Endothelial cell of umbilical vein (primary cell): ENCODE measurements at regions not wholly inside any gene's neighbourhood (a gene's known extent, or its start where the extent isn't known, plus 50 kb on each side); places are given as distances from the start of the nearest gene placed in this dataset.

Experiments
- BruUV-seq: library from RNA; stranded (reverse); fragments of 400-500 nt; replicated peaks from 2 replicates; lab custom pipeline; 2021; lab: Mats Ljungman, UMichigan
- CTCF ChIA-PET: fragments of 300-600, 350-600 bp; sonication (Branson Sonifier 250); formaldehyde crosslinking; loops from one replicate; lab custom pipeline; 2021; ENCODE audit warnings: antibody characterized with exemption, inconsistent platforms; lab: Charles Lee
- POLR2A ChIA-PET: fragments of 300-600, 350-600 bp; sonication (Branson Sonifier 250); formaldehyde crosslinking; loops from one replicate; lab custom pipeline; 2021; ENCODE audit warnings: antibody characterized with exemption, inconsistent platforms; lab: Charles Lee
- DNase-seq: peaks from one replicate; pipeline ENCODE4 v3.0.0-alpha.2; 2011; ENCODE audit warnings: low read depth, low spot score
- FAIRE-seq: peaks from 2 replicates; lab custom pipeline; 2011; peaks lifted over from hg19 to GRCh38; lab: Jason Lieb, UNC
- H2AFZ ChIP-seq: 2 replicates; pipeline ENCODE4 v1.6.0; 2012; ENCODE audit warnings: low read depth, low read length, control low read depth, inconsistent platforms
- H3K27ac ChIP-seq: 2 replicates; pipeline ENCODE4 v1.5.1; 2011; ENCODE audit warnings: low read depth, mild to moderate bottlenecking, control low read depth, low read length, moderate library complexity; ENCODE audit not compliant: insufficient read depth
- H3K27me3 ChIP-seq, 2 experiments: 2 replicates each; pipeline versions ENCODE4 v1.6.0 to v1.6.1; 2011; ENCODE audit warnings: low read length in 2 of 2, mixed read lengths in 1 of 2; ENCODE audit not compliant: control insufficient read depth in 2 of 2, insufficient read depth in 2 of 2
- H3K36me3 ChIP-seq, 2 experiments: 2 replicates in 1 of 2; 3 replicates in 1 of 2; pipeline ENCODE4 v1.5.1; 2011; ENCODE audit warnings: low read length in 2 of 2, mild to moderate bottlenecking in 1 of 2, moderate library complexity in 1 of 2; ENCODE audit not compliant: control insufficient read depth in 2 of 2, insufficient read depth in 2 of 2; ENCODE audit errors: extremely low read depth in 1 of 2
- H3K4me1 ChIP-seq: 3 replicates; pipeline ENCODE4 v1.5.1; 2011; ENCODE audit warnings: mild to moderate bottlenecking, low read length; ENCODE audit not compliant: control insufficient read depth, insufficient read depth; ENCODE audit errors: extremely low read depth
- H3K4me2 ChIP-seq: 2 replicates; pipeline ENCODE4 v1.6.1; 2011; ENCODE audit warnings: low read length, control low read depth, mixed read lengths; ENCODE audit not compliant: insufficient read depth
- H3K4me3 ChIP-seq, 3 experiments: fragments of 200-600 bp in 1 of 3; sonication (generic), shearing (Covaris generic) in 1 of 3; replicated peaks in 1 of 3; 2 replicates each; pipeline ENCODE4 v1.5.1; 2011 to 2016; ENCODE audit warnings: control low read depth in 3 of 3, low read length in 3 of 3, mild to moderate bottlenecking in 2 of 3, inconsistent platforms in 1 of 3, low read depth in 1 of 3, moderate library complexity in 1 of 3; ENCODE audit not compliant: insufficient read depth in 1 of 3
- H3K79me2 ChIP-seq: 2 replicates; pipeline ENCODE4 v1.6.0; 2012; ENCODE audit warnings: low read length, inconsistent platforms; ENCODE audit not compliant: control insufficient read depth, insufficient read depth
- H3K9ac ChIP-seq: replicated peaks from 2 replicates; pipeline ENCODE3; 2011; ENCODE audit warnings: low read length, control low read depth; ENCODE audit not compliant: insufficient read depth; ENCODE audit errors: extremely low read depth
- H3K9me1 ChIP-seq: replicated peaks from 3 replicates; pipeline ENCODE4 v1.6.0; 2011; ENCODE audit warnings: mild to moderate bottlenecking, low read length; ENCODE audit not compliant: control insufficient read depth, insufficient read depth; ENCODE audit errors: extremely low read depth
- H3K9me3 ChIP-seq: replicated peaks from 2 replicates; pipeline ENCODE4 v1.5.1; 2012; ENCODE audit warnings: low read length, inconsistent platforms; ENCODE audit not compliant: control insufficient read depth, insufficient read depth
- H4K20me1 ChIP-seq: replicated peaks from 2 replicates; pipeline ENCODE3; 2011; ENCODE audit warnings: mild to moderate bottlenecking, low read length; ENCODE audit not compliant: control insufficient read depth, insufficient read depth; ENCODE audit errors: extremely low read depth
- EZH2 ChIP-seq: IDR thresholded peaks from 2 replicates; pipeline ENCODE4 v1.6.1; 2012; ENCODE audit warnings: borderline replicate concordance, low read depth, mild to moderate bottlenecking, moderate library complexity, low read length, inconsistent platforms; ENCODE audit not compliant: severe bottlenecking
- FOS ChIP-seq: IDR thresholded peaks from 2 replicates; pipeline ENCODE4 v1.6.1; 2011; ENCODE audit warnings: mild to moderate bottlenecking, low read length, moderate library complexity, borderline replicate concordance; ENCODE audit not compliant: insufficient read depth
- GATA2 ChIP-seq: IDR thresholded peaks from 2 replicates; pipeline ENCODE4 v1.7.0; 2011; ENCODE audit warnings: low read depth, mild to moderate bottlenecking, moderate library complexity, mixed read lengths, low read length; ENCODE audit not compliant: insufficient read length, insufficient read depth
- JUN ChIP-seq: IDR thresholded peaks from 2 replicates; pipeline ENCODE4 v1.6.1; 2011; ENCODE audit warnings: borderline replicate concordance, low read depth; ENCODE audit not compliant: insufficient read length, insufficient read depth
- MYC ChIP-seq: IDR thresholded peaks from one replicate; pipeline ENCODE4 v1.6.1; 2011; ENCODE audit warnings: mild to moderate bottlenecking, low read depth, low read length
- POLR2A ChIP-seq: IDR thresholded peaks from 2 replicates; pipeline ENCODE4 v1.6.1; 2012; ENCODE audit warnings: low read depth, mild to moderate bottlenecking, control low read depth, low read length
- POLR2AphosphoS5 ChIP-seq: IDR thresholded peaks from 2 replicates; pipeline ENCODE4 v1.6.1; 2012; ENCODE audit warnings: low read depth, mild to moderate bottlenecking, control low read depth, low read length, moderate library complexity; ENCODE audit not compliant: insufficient read depth
- dilution Hi-C: fragments of 300-500 bp; cut with MboI; formaldehyde crosslinking; loops from one replicate; pipeline ENCODE4 v1.15.0; 2019; ENCODE audit warnings: low sequenced_read_pairs; ENCODE audit not compliant: extremely low pct_ligation_motif_present
- intact Hi-C: fragments of 100-400 bp; cut with micrococcal nuclease; formaldehyde crosslinking; loops from one replicate; pipeline ENCODE4 v1.10.0; 2022
- TF ChIP-seq, protein P1 (sequence below), 2 donors: IDR thresholded peaks; 1 replicate in 1 of 2; 2 replicates in 1 of 2; pipeline ENCODE4 v1.5.1; 2011; ENCODE audit warnings: low read length in 2 of 2, mild to moderate bottlenecking in 2 of 2, moderate library complexity in 2 of 2, control low read depth in 1 of 2, inconsistent platforms in 1 of 2, low read depth in 1 of 2; ENCODE audit not compliant: insufficient read depth in 1 of 2; ENCODE audit errors: extremely low read depth in 1 of 2
- TF ChIP-seq, protein P2 (sequence below): IDR thresholded peaks from 2 replicates; pipeline ENCODE4 v1.6.1; 2011; ENCODE audit not compliant: insufficient read depth, insufficient read length

DNA sequence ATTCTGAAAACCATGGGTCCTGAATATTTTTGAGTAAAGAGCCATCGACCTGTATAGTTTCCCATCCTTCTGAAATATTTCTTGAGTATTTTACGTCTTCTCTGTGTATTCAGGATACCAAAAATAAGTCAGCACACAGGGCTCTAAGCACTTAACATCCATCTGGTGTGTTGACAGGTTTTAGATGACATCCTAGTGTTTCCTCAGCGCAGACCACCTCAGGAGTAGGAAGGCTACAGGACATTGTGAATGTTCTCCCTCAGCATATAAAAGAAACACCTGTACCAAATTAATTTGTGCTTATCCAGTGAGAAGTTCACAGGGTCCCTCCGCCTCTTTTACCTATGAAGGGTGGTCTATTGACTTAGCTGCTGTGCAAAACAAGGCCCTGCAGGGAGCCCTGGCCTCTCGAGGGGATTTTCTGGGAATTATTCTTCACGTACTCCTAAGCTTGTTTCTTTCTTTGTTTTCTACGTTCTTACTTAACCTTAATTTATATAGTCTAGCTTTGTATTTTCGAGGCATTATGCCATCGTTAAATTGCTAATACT lies 241.8 kb downstream of the FBXO8 start:
- CTCF ChIA-PET: no interaction called here
- no peaks in the 10 kb centered on the region for H3K79me2 ChIP-seq

DNA sequence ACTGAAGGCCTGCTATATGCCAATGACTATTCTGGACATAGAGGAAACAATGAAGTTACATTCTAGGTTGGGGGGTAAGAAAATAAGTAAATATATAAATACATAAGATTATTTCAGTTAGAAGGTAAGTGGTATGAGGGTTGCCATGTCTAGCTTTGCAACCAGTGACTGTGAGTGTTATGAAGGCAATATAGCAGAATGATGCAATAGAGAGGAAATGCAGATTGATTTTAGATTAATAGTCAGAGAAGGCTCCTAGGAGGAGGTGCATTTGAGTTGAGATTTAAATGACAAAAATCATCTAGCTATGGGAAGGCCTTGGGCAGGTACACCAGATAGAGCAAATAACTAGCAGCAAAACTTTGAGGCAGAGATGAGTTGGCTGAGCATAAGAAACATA lies 243.2 kb downstream of the FBXO8 start:
- dilution Hi-C loops: no loop called here

More for the DNA sequence above, 241.8 kb downstream of the FBXO8 start:
- POLR2A ChIA-PET: no interaction called here
- Histone ChIP-seq H3K4me3 (no peak overlapping the region), H3K4me1 (no peaks in the 10 kb centered on the region), H3K9ac (no peak overlapping the region), H3K27ac (no peak overlapping the region), H3K9me3 (no peaks in the 10 kb centered on the region), H3K4me2 (no peak overlapping the region), H4K20me1 (no peaks in the 10 kb centered on the region), H3K36me3 (no peaks in the 10 kb centered on the region), H3K9me1 (no peaks in the 10 kb centered on the region), H3K27me3 (no peaks in the 10 kb centered on the region), H2AFZ (no peak overlapping the region)
- no peak for FAIRE-seq
- no peak for DNase-seq
- TF ChIP-seq POLR2AphosphoS5: no peak
- intact Hi-C loops (no loop called here), dilution Hi-C loops (no loop called here)
- no TSS peak for BruUV-seq

More for the DNA sequence above, 243.2 kb downstream of the FBXO8 start:
- no peak overlapping the region for H2AFZ ChIP-seq
- DNase-seq (no peak), FAIRE-seq (no peak)
- H3K9me1 ChIP-seq: no peaks in the 10 kb centered on the region
- ChIA-PET POLR2A (no interaction called here), CTCF (no interaction called here)
- no peaks in the 10 kb centered on the region for H3K27me3 ChIP-seq
- no peaks in the 10 kb centered on the region for H4K20me1 ChIP-seq
- no peaks in the 10 kb centered on the region for H3K36me3 ChIP-seq
- TF ChIP-seq JUN (no peak), POLR2A (no peak), GATA2 (no peak), POLR2AphosphoS5 (no peak), EZH2 (no peak), FOS (no peak), MYC (no peak)
- TF ChIP-seq, protein P1, sequence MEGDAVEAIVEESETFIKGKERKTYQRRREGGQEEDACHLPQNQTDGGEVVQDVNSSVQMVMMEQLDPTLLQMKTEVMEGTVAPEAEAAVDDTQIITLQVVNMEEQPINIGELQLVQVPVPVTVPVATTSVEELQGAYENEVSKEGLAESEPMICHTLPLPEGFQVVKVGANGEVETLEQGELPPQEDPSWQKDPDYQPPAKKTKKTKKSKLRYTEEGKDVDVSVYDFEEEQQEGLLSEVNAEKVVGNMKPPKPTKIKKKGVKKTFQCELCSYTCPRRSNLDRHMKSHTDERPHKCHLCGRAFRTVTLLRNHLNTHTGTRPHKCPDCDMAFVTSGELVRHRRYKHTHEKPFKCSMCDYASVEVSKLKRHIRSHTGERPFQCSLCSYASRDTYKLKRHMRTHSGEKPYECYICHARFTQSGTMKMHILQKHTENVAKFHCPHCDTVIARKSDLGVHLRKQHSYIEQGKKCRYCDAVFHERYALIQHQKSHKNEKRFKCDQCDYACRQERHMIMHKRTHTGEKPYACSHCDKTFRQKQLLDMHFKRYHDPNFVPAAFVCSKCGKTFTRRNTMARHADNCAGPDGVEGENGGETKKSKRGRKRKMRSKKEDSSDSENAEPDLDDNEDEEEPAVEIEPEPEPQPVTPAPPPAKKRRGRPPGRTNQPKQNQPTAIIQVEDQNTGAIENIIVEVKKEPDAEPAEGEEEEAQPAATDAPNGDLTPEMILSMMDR (IDR thresholded peaks at IDR 0.05; ENCODE audit: extremely low read depth in 1 of 2, insufficient read depth in 1 of 2, low read depth in 1 of 2, low read length in 2 of 2): no peak
- TF ChIP-seq, protein P2, sequence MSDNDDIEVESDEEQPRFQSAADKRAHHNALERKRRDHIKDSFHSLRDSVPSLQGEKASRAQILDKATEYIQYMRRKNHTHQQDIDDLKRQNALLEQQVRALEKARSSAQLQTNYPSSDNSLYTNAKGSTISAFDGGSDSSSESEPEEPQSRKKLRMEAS: no peak
- no peak overlapping the region for H3K4me3 ChIP-seq
- BruUV-seq: no TSS peak
- H3K79me2 ChIP-seq: no peaks in the 10 kb centered on the region
- no peak overlapping the region for H3K4me2 ChIP-seq
- intact Hi-C loops: no loop called here
- no peaks in the 10 kb centered on the region for H3K9me3 ChIP-seq
- H3K4me1 ChIP-seq: no peaks in the 10 kb centered on the region
- H3K27ac ChIP-seq: no peak overlapping the region
- no peak overlapping the region for H3K9ac ChIP-seq
